DMS 273 (cell line): ENCODE measurements at regions not wholly inside any gene's neighbourhood (a gene's known extent, or its start where the extent isn't known, plus 50 kb on each side); places are given as distances from the start of the nearest gene placed in this dataset.

Source experiments
- DNase-seq: peaks from one replicate; lab custom pipeline; 2025; ENCODE audit not compliant: unreplicated experiment; lab: John Stamatoyannopoulos, UW

GRCh38 chr4:115851918-115852766, 738.7 kb upstream of the NDST4 start:
- DNase-seq: peak; percentile 64

GRCh38 chr4:115850799-115851509, 737.5 kb upstream of the NDST4 start:
- no peak for DNase-seq

- no peak for DNase-seq
Observed at GRCh38 chr4:115844180-115844579, 730.8 kb upstream of the NDST4 start.

GRCh38 chr4:115841871-115842270, 728.5 kb upstream of the NDST4 start:
- DNase-seq: no peak

- DNase-seq: no peak
Observed at GRCh38 chr4:115834441-115834840, 721.0 kb upstream of the NDST4 start.

- DNase-seq: no peak
Observed at GRCh38 chr4:115824630-115825029, 711.2 kb upstream of the NDST4 start.

- DNase-seq: no peak
Observed at GRCh38 chr4:115803825-115804224, 690.4 kb upstream of the NDST4 start.

- DNase-seq: no peak
Observed at GRCh38 chr4:115790812-115791211, 677.4 kb upstream of the NDST4 start.

GRCh38 chr4:115781528-115782146, 668.2 kb upstream of the NDST4 start:
- no peak for DNase-seq

GRCh38 chr4:115780835-115781234, 667.4 kb upstream of the NDST4 start:
- DNase-seq: no peak

- no peak for DNase-seq
Observed at GRCh38 chr4:115780268-115780667, 666.8 kb upstream of the NDST4 start.

- no peak for DNase-seq
Observed at GRCh38 chr4:115770046-115770543, 656.7 kb upstream of the NDST4 start.

- no peak for DNase-seq
Observed at GRCh38 chr4:115769396-115769795, 656.0 kb upstream of the NDST4 start.

- no peak for DNase-seq
Observed at GRCh38 chr4:115763051-115763450, 649.6 kb upstream of the NDST4 start.

GRCh38 chr4:115759231-115759630, 645.8 kb upstream of the NDST4 start:
- DNase-seq: no peak

- no peak for DNase-seq
Observed at GRCh38 chr4:115749404-115749803, 636.0 kb upstream of the NDST4 start.

- DNase-seq: no peak
Observed at GRCh38 chr4:115740806-115741205, 627.4 kb upstream of the NDST4 start.

GRCh38 chr4:115729739-115730266, 616.4 kb upstream of the NDST4 start:
- DNase-seq: no peak

GRCh38 chr4:115723621-115724020, 610.2 kb upstream of the NDST4 start:
- DNase-seq: no peak

- no peak for DNase-seq
Observed at GRCh38 chr4:115720611-115721010, 607.2 kb upstream of the NDST4 start.

GRCh38 chr4:115711575-115711974, 598.2 kb upstream of the NDST4 start:
- DNase-seq: no peak
